GM21526 (cell line): ENCODE measurements at regions not wholly inside any gene's neighbourhood (a gene's known extent, or its start where the extent isn't known, plus 50 kb on each side); places are given as distances from the start of the nearest gene placed in this dataset.
"Not testable (repeated sequence)": the region's sequence is repeated elsewhere in the genome, so short reads cannot be mapped to it uniquely, and the experiment has no call there.

Experiments
- ATAC-seq: cut with Tn5 transposase; IDR thresholded peaks from one replicate; pipeline ENCODE4 v1.9.1; 2021; ENCODE audit warnings: moderate library complexity; ENCODE audit not compliant: unreplicated experiment, low FRiP score

GRCh38 chr1:81548918-81549587, 251.7 kb upstream of the ADGRL2 start:
- peak; percentile 59 for ATAC-seq

GRCh38 chr1:81547912-81548303, 252.8 kb upstream of the ADGRL2 start:
- ATAC-seq, result peak; percentile 70

DNA sequence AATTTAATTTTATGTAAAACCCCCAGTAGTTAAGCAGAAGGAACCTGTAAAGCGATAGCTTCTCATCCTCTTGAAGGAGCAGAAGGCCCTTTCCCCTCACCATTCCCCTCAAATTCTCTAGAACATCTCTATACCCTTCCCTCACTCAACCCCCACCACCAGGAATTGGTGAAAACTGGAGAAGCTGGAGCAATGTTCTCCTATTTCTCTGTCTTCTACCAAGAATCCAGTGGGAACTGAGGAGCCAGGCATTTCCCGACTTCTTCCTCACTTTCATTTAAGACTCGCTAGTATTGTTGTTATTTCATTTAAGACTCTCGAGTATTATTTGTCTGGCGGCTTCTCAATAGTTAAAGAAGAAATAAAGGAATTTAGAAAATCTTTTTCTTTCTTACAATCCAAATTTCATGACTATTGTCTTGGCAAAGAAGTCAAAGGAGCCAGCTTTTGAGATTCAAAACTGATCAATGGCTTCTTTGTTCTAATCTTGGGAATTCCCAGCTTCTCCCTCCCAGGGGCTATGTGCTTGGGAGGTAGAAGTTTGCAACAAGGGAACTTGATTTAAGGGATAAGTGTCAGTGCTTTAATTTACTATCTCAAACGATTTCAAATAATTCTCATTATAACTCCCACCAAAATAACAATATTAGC, 253.3 kb upstream of the ADGRL2 start:
- no peak for ATAC-seq

DNA sequence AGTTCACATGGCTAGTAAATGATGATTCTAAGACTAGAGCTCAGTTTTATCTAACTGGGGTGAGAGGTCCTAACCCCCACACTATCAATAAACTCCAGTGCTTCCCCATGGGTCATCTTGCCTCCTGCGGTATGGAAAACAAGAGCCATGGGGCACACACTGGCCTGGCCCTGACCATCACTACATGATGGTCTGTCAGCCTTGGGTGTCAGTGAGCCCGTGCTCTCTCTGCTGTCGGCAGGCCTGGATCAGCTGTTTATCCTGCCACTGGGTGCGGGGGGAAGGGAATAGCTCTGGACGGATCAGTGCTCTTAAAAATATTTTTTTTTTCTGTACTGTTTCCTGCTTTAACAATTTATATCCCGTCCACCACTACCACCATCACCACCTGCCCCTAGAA, 255.0 kb upstream of the ADGRL2 start:
- no peak for ATAC-seq

DNA sequence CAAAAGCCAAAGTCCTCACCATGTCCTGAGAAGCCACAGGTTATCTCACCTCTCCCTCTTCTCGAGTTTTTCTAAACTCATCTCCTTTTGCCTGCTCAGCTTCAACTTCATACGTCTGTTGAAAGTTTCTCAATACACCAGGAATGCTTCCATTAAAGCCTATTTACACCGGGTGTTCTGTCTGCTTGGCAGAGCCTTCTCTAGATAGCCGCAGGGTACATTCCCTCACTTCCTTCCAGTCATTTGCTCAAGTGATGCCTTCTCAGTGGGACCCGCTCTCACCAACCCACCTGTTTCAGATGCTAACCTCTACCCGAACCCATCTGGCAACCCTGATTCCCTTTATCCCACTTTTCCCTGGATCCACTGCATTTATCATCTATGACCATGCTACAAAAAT, 257.0 kb upstream of the ADGRL2 start:
- ATAC-seq, result no peak

DNA sequence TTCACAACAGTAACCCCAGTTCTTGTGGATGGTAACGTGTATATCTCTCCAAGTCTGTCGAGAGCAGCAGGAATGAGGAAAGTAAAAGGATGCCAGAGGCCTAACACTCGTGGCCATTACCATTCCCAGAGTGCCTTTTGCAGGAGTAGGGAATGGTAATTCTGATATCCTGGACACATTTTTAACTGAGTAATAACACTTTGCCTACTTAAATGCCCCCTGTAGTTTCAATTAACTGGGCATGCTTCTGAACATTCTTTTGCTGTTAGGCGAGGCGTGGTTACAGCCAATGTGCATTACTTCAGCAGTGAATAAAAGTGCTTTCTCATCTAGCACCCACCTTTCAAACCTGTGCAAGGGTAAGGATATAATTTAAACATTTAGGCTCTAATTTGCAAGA, 258.5 kb upstream of the ADGRL2 start:
- no peak for ATAC-seq

GRCh38 chr1:81540216-81540615, 260.5 kb upstream of the ADGRL2 start:
- no peak for ATAC-seq

GRCh38 chr1:81529014-81529413, 271.7 kb upstream of the ADGRL2 start:
- no peak for ATAC-seq

DNA sequence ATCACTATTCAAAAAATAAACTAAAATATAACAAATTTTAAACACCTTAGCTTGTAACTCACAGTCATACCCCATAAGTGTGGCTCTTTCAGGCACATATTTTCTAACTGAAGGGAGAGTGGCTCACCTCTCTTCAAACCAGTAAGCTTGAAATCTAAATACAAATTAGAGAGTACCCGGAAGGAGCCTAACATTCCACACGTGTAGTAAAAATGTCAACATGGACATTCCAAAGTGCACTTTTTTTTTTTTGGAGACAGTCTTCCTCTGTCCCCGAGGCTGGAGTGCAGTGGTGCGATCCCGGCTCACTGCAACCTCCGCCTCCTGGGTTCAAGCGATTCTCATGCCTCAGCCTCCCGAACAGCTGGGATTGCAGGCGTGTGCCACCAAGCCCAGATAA, 275.6 kb upstream of the ADGRL2 start:
- ATAC-seq, result no peak

DNA sequence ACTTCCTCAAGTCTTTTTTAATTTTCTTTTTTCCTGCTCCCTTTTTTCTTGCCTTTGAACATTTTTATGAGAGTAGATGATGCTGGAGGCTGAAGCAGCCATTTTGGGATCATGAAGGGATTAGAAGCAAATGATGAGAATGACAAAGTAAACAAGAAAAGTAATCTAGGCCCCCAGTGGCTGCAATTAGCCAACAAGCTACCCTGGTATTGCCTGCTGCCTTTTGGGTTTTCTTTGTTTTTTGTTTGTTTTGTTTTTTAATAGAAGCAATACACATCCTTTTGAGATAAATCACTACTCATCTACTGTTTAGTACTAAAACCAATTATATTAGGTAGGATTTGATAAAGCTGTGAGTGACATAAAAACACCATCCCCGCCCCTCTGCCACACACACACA, 280.7 kb upstream of the ADGRL2 start:
- no peak for ATAC-seq

GRCh38 chr1:81517987-81518386, 282.7 kb upstream of the ADGRL2 start:
- ATAC-seq, result no peak

GRCh38 chr1:81513796-81514354, 286.9 kb upstream of the ADGRL2 start:
- ATAC-seq, result no peak

GRCh38 chr1:81512252-81513003, 288.3 kb upstream of the ADGRL2 start:
- ATAC-seq, result no peak

DNA sequence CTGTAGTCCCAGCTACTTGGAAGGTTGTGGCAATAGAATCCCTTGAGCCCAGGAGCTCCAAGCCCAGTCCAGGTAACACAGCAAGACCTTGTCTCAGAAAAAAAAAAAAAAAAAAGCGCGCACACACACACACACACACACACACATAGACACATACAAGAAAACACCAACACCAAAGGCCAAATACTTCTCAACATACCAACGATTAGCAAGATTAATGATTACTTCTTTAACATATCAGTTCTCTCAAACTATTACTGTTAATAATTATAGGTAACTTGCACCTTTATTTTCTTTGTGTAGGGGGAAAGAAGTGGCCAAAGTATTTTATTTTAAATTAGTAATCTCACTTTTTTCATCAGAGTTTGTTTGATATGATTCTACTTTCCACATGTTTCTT, 289.5 kb upstream of the ADGRL2 start:
- ATAC-seq, result no peak

DNA sequence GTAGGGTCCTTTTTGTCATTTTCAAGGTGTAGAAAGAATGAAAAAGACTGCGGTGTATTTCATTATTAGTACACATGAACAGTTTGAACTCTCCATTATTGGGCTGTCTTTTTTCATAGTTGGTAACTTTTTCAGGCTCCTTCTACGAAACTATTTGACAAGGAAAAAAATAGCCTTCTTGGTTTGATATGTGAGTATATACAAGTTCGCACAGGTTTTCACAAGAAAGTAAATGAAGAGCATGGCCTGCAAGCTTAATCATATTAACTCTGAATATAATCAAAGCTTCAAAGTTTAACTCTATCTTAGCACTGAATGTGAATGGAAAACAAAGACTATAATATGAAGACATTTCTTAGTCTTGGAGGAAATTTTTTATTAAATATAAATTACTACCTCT, 290.0 kb upstream of the ADGRL2 start:
- no peak for ATAC-seq

GRCh38 chr1:81509594-81509993, 291.1 kb upstream of the ADGRL2 start:
- ATAC-seq, result no peak

GRCh38 chr1:81506699-81507098, 294.0 kb upstream of the ADGRL2 start:
- ATAC-seq, result no peak

DNA sequence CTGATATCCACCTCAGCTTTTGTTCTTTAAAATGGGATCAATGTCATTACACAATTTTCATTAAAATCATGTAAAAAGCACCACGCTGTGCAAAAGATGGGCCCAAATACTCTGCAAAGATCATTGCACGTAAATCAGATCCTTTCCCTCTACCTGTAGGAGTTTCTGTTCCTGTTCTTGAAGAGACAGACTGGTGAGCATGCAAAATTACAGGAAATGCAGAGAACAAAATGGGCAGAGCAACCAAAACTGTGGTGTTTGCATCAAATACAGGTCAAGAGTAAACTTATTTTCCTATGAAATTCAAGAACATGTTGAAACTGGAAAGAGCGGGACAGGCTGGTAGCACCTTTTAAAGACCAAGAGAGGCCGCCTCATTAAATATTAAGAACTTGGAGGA, 294.9 kb upstream of the ADGRL2 start:
- peak; percentile 99 for ATAC-seq

DNA sequence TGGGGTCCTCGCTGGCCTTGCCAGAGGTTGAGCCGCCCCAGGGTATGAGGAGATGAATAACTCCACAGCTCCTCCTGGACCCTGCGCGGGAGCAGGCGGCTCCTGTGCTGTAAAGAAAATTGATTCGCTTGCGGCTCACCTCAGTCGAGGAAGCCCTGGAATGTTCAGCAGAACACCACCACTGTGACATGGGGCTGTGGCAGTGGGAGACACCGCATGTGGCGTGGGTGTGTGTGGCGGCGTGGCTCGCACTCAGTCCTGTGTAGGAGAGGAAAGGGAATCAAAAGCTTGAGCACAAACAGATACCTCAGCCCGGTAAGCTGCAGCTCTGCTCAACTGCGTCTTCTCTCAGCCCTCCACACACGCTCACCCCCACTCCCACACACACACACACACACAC, 295.9 kb upstream of the ADGRL2 start:
- ATAC-seq, result not testable (repeated sequence)

- not testable (repeated sequence) for ATAC-seq
These were observed 298.0 kb upstream of the ADGRL2 start for GRCh38 chr1:81502705-81503104.

- not testable (repeated sequence) for ATAC-seq
These were observed 299.2 kb upstream of the ADGRL2 start for GRCh38 chr1:81501485-81501884.
